ENCODE measurements at regions not wholly inside any gene's neighbourhood (a gene's known extent, or its start where the extent isn't known, plus 50 kb on each side); places are given as distances from the start of the nearest gene placed in this dataset.

DNA sequence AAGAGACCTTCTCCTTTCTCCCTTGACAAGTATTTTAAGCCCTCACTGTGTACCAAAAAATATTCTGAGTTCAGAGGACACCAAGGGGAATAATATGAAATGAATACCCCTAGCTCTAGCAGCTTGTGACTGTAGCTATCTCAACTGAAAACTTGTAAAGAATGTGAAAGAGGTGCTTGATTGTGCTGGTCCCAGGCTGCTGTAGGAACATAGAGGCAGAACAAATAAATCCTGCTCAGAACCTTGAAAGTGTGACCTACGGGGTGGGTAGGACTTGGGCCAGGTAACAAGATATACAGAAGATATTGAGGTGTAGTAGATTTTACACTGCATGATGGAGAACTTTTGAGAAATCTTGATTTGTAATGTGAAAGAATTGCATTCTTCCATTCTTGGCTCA lies 606.8 kb downstream of the TOX3 start:
- H3K36me3 ChIP-seq (ENCODE audit: control insufficient read depth, insufficient read depth, low read length): no peaks in the 10 kb centered on the region
- no peak overlapping the region for H3K4me3 ChIP-seq (ENCODE audit: low read length)
- no peaks in the 10 kb centered on the region for H3K27me3 ChIP-seq (ENCODE audit: control insufficient read depth, insufficient read depth, low read length)
- H3K4me1 ChIP-seq (ENCODE audit: control insufficient read depth, insufficient read depth, low read length): no peaks in the 10 kb centered on the region
- no peaks in the 10 kb centered on the region for H3K9me3 ChIP-seq (ENCODE audit: control insufficient read depth, low read length)
- H3K9ac ChIP-seq (ENCODE audit: low read length): no peak overlapping the region

DNA sequence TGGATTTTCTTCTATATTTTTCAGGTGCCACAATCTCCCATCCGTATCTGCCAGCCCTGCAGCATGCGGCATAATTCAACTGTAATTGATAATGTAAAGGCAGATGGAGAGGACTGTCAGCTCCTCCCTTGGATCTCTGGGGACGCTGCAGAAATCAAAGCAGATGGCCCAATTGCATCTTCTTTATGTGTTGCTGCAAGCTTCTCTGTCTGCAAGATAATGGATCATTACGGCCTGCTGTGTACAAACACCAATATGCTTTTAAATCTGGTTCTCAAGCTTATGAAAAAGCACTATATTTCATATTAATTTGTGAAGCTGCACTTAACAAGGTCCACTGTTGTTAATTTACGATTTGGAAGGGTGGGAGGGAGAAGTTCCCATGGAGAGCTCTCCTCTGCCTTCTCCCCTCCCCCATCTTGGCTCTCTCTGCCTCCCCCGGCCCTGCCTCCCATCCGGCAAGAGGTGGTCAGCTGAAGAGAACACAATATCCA lies 607.5 kb downstream of the TOX3 start:
- Histone ChIP-seq H3K9me3 (ENCODE audit: control insufficient read depth, low read length) (no peaks in the 10 kb centered on the region), H3K36me3 (ENCODE audit: control insufficient read depth, insufficient read depth, low read length) (no peaks in the 10 kb centered on the region), H3K9ac (ENCODE audit: low read length) (no peak overlapping the region), H3K4me1 (ENCODE audit: control insufficient read depth, insufficient read depth, low read length) (no peaks in the 10 kb centered on the region), H3K4me3 (ENCODE audit: low read length) (no peak overlapping the region), H3K27me3 (ENCODE audit: control insufficient read depth, insufficient read depth, low read length) (no peaks in the 10 kb centered on the region)

DNA sequence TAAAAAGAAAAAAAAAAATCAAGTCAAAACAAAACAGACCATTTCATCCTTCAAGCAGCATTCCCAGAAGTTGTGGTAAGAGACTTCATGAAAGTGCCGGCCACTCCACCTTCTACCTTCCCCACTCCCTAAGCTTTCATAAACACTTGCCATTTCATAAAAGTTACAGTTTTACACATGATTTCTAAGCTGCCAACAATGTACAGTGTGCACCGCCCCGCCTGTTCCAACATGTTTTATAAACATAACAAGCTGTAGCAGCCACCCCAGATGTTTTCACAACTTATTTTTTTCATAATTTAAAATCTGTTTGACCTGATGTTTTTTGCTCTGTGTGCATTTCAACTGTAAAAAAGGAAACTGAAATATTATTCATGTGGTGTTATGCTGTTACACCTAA lies 608.1 kb downstream of the TOX3 start:
- Histone ChIP-seq H3K36me3 (ENCODE audit: control insufficient read depth, insufficient read depth, low read length) (no peaks in the 10 kb centered on the region), H3K9me3 (ENCODE audit: control insufficient read depth, low read length) (no peaks in the 10 kb centered on the region), H3K27me3 (ENCODE audit: control insufficient read depth, insufficient read depth, low read length) (no peaks in the 10 kb centered on the region), H3K4me1 (ENCODE audit: control insufficient read depth, insufficient read depth, low read length) (no peaks in the 10 kb centered on the region), H3K9ac (ENCODE audit: low read length) (no peak overlapping the region), H3K4me3 (ENCODE audit: low read length) (no peak overlapping the region)

DNA sequence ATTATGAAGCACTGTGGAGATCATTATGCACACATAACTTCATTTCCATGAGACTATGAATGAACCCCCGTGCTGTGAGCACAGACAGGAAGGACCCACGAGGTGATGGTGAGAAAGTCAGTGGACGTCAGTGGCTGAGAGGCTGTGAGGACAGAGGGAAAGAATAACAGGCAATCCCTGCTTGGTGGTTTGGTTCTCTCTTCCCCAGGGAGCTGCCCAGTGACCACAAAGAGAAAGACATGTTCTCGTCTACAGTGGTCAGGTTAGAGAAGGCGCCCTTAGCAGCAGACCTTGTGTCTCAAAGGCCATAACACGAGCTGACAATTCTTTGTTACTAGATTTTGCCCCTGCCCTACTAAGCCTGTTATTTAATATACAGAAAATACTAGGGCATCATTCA lies 609.2 kb downstream of the TOX3 start:
- no peak overlapping the region for H3K4me3 ChIP-seq (ENCODE audit: low read length)
- no peaks in the 10 kb centered on the region for H3K27me3 ChIP-seq (ENCODE audit: control insufficient read depth, insufficient read depth, low read length)
- H3K9ac ChIP-seq (ENCODE audit: low read length): no peak overlapping the region
- H3K9me3 ChIP-seq (ENCODE audit: control insufficient read depth, low read length): no peaks in the 10 kb centered on the region
- H3K4me1 ChIP-seq (ENCODE audit: control insufficient read depth, insufficient read depth, low read length): no peaks in the 10 kb centered on the region
- no peaks in the 10 kb centered on the region for H3K36me3 ChIP-seq (ENCODE audit: control insufficient read depth, insufficient read depth, low read length)

DNA sequence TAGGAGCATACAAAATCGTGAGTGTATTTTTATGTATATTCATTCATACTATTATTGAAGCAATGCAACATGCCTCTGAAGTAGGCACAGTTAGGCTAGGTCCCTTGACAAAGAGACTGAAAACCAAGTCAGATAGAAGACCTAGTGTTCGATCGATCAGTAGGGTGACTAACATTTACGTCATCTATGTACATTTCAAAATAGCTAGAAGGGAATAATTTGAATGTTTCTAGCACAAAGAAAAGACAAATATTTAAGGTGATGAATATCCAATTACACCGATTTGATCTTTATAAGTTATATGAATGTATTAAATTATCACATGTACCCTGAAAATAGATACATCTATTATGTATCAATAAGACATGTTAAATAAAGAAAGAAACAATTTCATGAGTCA lies 610.1 kb downstream of the TOX3 start:
- Histone ChIP-seq H3K4me1 (ENCODE audit: control insufficient read depth, insufficient read depth, low read length) (no peaks in the 10 kb centered on the region), H3K9ac (ENCODE audit: low read length) (no peak overlapping the region), H3K27me3 (ENCODE audit: control insufficient read depth, insufficient read depth, low read length) (no peaks in the 10 kb centered on the region), H3K9me3 (ENCODE audit: control insufficient read depth, low read length) (no peaks in the 10 kb centered on the region), H3K4me3 (ENCODE audit: low read length) (no peak overlapping the region), H3K36me3 (ENCODE audit: control insufficient read depth, insufficient read depth, low read length) (no peaks in the 10 kb centered on the region)

DNA sequence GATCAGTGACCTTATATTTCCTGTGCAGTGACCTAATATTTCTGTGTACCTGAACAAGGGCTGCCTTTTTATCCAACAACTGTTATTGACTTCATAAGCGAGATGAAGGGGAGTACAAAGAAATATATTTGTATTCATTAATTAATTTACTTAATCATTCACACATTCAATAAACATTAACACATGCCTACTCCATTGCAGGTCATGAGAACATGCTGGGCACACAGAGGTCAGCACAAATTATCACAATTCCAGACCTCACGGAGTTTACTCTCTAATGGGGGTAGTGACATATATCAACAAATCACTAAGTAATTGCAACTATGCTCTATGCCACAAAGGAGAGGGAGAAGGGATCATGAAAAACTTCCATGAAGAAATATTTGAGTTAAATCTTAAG lies 614.6 kb downstream of the TOX3 start:
- Histone ChIP-seq H3K9me3 (ENCODE audit: control insufficient read depth, low read length) (no peaks in the 10 kb centered on the region), H3K27me3 (ENCODE audit: control insufficient read depth, insufficient read depth, low read length) (no peaks in the 10 kb centered on the region), H3K4me1 (ENCODE audit: control insufficient read depth, insufficient read depth, low read length) (no peaks in the 10 kb centered on the region), H3K9ac (ENCODE audit: low read length) (no peak overlapping the region), H3K4me3 (ENCODE audit: low read length) (no peak overlapping the region), H3K36me3 (ENCODE audit: control insufficient read depth, insufficient read depth, low read length) (no peaks in the 10 kb centered on the region)

DNA sequence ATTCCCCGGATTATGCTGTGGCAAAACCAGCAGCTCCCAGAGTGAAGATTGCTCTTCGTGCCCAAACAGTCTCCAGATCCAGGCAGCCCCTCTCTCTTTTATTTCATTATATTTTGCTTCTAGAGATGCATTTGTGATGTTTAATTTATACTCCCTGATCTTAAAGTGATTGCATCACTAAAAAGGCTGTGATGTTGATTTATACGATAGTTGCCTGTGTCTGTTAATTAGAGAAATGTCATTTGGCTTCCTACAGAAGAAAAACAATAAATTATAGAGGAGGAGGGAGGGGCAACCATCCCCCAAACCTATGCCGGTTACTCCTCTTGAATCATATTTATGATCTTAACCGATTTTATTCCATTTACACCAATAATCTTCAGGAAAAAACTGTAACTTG lies 615.3 kb downstream of the TOX3 start:
- Histone ChIP-seq H3K36me3 (ENCODE audit: control insufficient read depth, insufficient read depth, low read length) (no peaks in the 10 kb centered on the region), H3K27me3 (ENCODE audit: control insufficient read depth, insufficient read depth, low read length) (no peaks in the 10 kb centered on the region), H3K9ac (ENCODE audit: low read length) (no peak overlapping the region), H3K4me1 (ENCODE audit: control insufficient read depth, insufficient read depth, low read length) (no peaks in the 10 kb centered on the region), H3K9me3 (ENCODE audit: control insufficient read depth, low read length) (no peaks in the 10 kb centered on the region), H3K4me3 (ENCODE audit: low read length) (no peak overlapping the region)

DNA sequence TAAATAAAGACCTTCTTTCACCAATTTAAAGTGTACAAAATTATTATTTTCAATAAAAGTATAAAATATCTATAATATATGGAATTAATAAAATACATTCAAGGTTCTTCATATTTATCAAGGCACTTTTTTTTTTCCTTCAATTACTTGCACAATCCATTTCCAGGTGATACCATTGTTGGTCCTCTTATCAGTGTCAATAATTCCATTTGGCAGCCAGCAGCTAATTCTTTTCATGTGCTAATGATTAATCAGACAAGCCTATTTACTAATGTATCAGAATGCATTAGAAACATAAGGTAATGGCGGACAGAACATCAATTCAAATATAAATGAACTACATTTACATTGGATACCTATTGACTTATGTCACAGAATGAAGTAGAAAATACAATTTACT lies 622.2 kb downstream of the TOX3 start:
- Histone ChIP-seq H3K9ac (ENCODE audit: low read length) (no peak overlapping the region), H3K36me3 (ENCODE audit: control insufficient read depth, insufficient read depth, low read length) (no peaks in the 10 kb centered on the region), H3K4me1 (ENCODE audit: control insufficient read depth, insufficient read depth, low read length) (peaks cover 3% of the 10 kb centered on the region), H3K4me3 (ENCODE audit: low read length) (no peak overlapping the region), H3K27me3 (ENCODE audit: control insufficient read depth, insufficient read depth, low read length) (no peaks in the 10 kb centered on the region), H3K9me3 (ENCODE audit: control insufficient read depth, low read length) (no peaks in the 10 kb centered on the region)

DNA sequence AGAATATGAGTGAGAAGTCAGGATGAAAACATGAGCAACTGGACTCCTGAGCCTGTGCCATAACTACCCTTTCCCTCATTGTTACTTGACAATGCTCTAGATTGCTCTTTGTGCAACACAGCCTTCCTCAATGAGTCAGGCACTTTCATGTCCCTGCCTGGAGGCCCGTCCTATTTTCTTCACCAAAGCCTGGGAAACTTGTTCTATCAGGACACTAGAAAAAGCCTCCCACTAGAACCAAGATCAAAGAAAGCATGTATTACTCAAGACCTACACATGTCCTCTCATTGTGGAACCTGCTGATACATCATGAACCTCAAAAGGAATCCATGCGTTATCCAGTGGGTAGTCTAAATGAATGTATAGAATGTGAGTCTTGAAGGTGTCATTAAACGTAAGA lies 624.5 kb downstream of the TOX3 start:
- Histone ChIP-seq H3K36me3 (ENCODE audit: control insufficient read depth, insufficient read depth, low read length) (no peaks in the 10 kb centered on the region), H3K9me3 (ENCODE audit: control insufficient read depth, low read length) (no peaks in the 10 kb centered on the region), H3K27me3 (ENCODE audit: control insufficient read depth, insufficient read depth, low read length) (no peaks in the 10 kb centered on the region), H3K9ac (ENCODE audit: low read length) (no peak overlapping the region), H3K4me1 (ENCODE audit: control insufficient read depth, insufficient read depth, low read length) (peaks cover 3% of the 10 kb centered on the region), H3K4me3 (ENCODE audit: low read length) (no peak overlapping the region)

DNA sequence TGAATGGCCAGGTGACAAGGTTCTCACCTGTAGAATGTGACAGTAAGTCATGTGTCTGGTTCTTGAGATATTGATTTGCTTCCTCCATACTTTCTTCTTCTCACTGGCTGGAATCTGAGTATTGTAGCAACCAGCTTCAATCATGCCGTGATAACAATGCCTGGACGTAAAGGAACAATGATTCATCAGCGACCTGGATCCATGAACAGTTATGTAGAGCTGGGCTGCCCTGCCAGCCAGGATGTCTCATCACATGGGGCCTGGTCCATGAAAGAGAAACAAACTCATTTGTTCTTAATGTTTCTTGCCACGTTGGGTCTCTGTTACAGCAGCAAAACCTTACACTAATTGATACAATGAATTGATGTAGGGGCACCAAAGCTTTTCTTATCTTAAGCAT lies 627.2 kb downstream of the TOX3 start:
- no peaks in the 10 kb centered on the region for H3K9me3 ChIP-seq (ENCODE audit: control insufficient read depth, low read length)
- H3K27me3 ChIP-seq (ENCODE audit: control insufficient read depth, insufficient read depth, low read length): no peaks in the 10 kb centered on the region
- no peak overlapping the region for H3K4me3 ChIP-seq (ENCODE audit: low read length)
- no peaks in the 10 kb centered on the region for H3K36me3 ChIP-seq (ENCODE audit: control insufficient read depth, insufficient read depth, low read length)
- H3K4me1 ChIP-seq (ENCODE audit: control insufficient read depth, insufficient read depth, low read length): peaks cover 3% of the 10 kb centered on the region
- no peak overlapping the region for H3K9ac ChIP-seq (ENCODE audit: low read length)

DNA sequence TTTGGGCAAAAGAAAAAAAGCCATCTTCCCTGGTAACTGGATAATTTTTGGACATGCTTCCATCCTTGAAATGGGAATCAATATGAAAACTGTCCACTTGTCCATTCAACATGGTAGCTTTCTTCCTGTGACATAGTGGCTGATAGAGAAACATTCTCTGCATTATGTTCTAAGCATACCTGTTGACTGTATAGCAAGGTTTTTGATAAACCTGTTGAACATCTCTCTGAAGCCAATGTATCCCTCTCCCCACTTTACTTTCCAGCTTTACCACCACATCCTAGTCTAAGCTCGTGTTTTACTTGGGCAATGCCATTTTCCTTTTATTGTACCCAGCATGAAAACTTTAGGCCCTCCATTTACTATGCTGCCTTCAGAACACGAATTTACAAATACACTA lies 630.1 kb downstream of the TOX3 start:
- Histone ChIP-seq H3K4me3 (ENCODE audit: low read length) (no peak overlapping the region), H3K27me3 (ENCODE audit: control insufficient read depth, insufficient read depth, low read length) (no peaks in the 10 kb centered on the region), H3K9ac (ENCODE audit: low read length) (no peak overlapping the region), H3K9me3 (ENCODE audit: control insufficient read depth, low read length) (no peaks in the 10 kb centered on the region), H3K4me1 (ENCODE audit: control insufficient read depth, insufficient read depth, low read length) (no peaks in the 10 kb centered on the region), H3K36me3 (ENCODE audit: control insufficient read depth, insufficient read depth, low read length) (no peaks in the 10 kb centered on the region)

DNA sequence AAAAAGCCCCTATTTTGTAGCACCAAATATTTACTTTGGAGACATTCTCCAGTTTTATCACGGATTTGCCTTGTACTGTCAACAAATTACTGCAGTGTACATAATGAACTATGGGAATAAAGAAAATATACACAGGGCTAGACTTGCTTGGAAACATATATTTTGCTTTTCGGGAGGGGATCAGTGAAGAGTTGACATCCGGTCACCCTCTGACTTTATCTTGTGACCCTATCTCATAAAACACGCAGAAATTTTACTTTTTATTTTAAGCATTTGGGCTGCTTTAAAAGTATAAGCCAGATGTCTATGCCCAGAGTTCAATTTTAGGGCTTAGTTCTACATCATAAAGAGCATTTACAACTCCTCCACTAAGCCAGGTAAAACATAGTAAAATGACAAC lies 630.7 kb downstream of the TOX3 start:
- Histone ChIP-seq H3K9me3 (ENCODE audit: control insufficient read depth, low read length) (no peaks in the 10 kb centered on the region), H3K27me3 (ENCODE audit: control insufficient read depth, insufficient read depth, low read length) (no peaks in the 10 kb centered on the region), H3K4me1 (ENCODE audit: control insufficient read depth, insufficient read depth, low read length) (no peaks in the 10 kb centered on the region), H3K36me3 (ENCODE audit: control insufficient read depth, insufficient read depth, low read length) (no peaks in the 10 kb centered on the region), H3K4me3 (ENCODE audit: low read length) (no peak overlapping the region), H3K9ac (ENCODE audit: low read length) (no peak overlapping the region)

DNA sequence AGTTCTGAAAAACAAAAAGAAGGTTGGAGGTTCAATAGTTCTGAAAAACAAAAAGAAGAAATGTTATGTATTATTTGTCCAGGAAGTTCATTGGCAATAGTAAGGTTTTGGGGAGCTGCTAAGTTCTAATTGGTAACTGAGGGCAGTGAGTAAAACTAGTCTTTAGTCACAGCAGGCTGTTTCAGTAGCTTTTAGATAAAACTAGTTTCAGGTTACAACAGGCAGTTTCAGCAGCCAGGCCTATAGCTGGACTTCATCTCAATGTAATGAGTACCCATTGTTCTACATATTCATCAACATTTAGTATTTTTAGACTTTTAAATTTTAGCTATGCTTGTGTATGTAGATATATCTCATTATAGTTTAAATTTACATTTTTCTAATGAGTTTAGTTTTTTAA lies 639.3 kb downstream of the TOX3 start:
- Histone ChIP-seq H3K36me3 (ENCODE audit: control insufficient read depth, insufficient read depth, low read length) (no peaks in the 10 kb centered on the region), H3K4me3 (ENCODE audit: low read length) (no peak overlapping the region)

More for the DNA sequence above, 639.3 kb downstream of the TOX3 start:
- H3K4me1 ChIP-seq (ENCODE audit: control insufficient read depth, insufficient read depth, low read length): no peaks in the 10 kb centered on the region
- H3K27me3 ChIP-seq (ENCODE audit: control insufficient read depth, insufficient read depth, low read length): no peaks in the 10 kb centered on the region
- no peaks in the 10 kb centered on the region for H3K9me3 ChIP-seq (ENCODE audit: control insufficient read depth, low read length)
- no peak overlapping the region for H3K9ac ChIP-seq (ENCODE audit: low read length)

All from mucosa of stomach (tissue), 1 donor.